22Rv1 (cell line): ENCODE measurements at regions not wholly inside any gene's neighbourhood (a gene's known extent, or its start where the extent isn't known, plus 50 kb on each side); places are given as distances from the start of the nearest gene placed in this dataset.

ENCODE experiments used
- H3K27ac ChIP-seq: fragments of 450-650 bp; 2 replicates; pipeline ENCODE4 v1.5.1; 2017
- ZFX ChIP-seq: fragments of 450-650 bp; IDR thresholded peaks from 2 replicates; pipeline ENCODE4 v1.6.1; 2017; ENCODE audit warnings: antibody characterized with exemption, borderline replicate concordance
- TF ChIP-seq, protein P1 (sequence below): fragments of 450-650 bp; IDR thresholded peaks from 2 replicates; pipeline ENCODE4 v1.5.1; 2017; ENCODE audit warnings: mild to moderate bottlenecking

DNA sequence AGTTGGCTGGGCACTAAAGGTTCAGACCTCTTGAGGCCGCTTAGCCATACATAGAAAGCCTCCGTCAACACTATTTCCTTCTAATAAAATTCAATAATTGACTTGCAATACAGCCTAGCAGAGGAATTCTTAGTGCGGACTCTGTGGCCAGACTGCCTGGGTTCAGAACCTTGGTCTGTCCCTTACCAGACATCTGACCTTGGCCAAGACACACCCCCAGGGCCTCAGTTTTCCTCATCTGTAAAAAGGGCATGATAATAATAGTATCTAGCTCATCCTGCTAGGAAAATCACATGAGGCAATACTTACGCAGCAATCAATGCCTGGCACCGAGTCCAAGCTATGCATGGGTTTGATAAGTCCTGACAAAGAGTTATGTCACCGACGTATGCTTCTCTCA is 148.2 kb upstream of the SOD1 start:
- TF ChIP-seq, protein P1, sequence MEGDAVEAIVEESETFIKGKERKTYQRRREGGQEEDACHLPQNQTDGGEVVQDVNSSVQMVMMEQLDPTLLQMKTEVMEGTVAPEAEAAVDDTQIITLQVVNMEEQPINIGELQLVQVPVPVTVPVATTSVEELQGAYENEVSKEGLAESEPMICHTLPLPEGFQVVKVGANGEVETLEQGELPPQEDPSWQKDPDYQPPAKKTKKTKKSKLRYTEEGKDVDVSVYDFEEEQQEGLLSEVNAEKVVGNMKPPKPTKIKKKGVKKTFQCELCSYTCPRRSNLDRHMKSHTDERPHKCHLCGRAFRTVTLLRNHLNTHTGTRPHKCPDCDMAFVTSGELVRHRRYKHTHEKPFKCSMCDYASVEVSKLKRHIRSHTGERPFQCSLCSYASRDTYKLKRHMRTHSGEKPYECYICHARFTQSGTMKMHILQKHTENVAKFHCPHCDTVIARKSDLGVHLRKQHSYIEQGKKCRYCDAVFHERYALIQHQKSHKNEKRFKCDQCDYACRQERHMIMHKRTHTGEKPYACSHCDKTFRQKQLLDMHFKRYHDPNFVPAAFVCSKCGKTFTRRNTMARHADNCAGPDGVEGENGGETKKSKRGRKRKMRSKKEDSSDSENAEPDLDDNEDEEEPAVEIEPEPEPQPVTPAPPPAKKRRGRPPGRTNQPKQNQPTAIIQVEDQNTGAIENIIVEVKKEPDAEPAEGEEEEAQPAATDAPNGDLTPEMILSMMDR, result no peak
- no peak for TF ChIP-seq ZFX
- H3K27ac ChIP-seq, result no peak overlapping the region

DNA sequence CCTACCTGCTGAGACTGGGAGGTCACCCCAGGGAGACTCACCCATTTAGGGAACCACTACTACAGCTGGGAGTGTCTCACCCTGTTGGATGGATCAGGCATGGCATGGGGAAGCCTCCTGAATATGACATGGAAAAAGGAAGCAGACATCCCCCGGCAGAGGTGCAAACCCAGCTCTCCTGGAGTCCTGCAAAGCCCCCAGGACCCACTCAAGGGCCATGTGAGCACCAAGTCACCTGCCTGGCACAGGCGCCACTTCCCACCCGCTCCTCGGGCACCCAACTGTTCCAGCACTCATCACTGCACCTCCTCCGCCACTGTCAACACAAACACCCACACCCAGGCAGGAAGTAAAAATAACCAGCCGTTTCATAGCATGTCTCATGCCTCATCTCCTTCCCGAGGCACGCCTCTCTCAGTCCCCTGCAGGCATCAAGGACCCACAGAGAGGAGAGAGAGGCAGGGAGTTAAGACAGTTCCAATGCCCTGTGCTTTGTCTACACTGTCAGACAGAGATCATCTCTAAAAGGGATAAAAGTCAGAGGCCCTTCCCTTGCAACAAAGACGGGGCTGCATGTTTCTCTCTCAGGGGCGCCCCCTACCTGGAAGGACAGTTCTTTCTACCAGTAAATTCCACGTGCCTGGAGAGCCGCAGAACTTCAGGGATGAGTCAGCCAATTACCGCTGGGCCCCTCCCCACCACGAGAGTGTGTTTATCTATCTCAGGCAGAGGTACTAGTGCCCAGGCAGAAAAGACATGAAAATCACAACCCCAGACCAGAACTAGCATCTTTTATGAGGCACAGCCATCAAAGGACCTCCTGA is 150.1 kb upstream of the SOD1 start:
- no peak overlapping the region for H3K27ac ChIP-seq
- TF ChIP-seq ZFX, result no peak
- TF ChIP-seq, protein P1, result peak; percentile 38; the same call in 1 of the 2 replicates

DNA sequence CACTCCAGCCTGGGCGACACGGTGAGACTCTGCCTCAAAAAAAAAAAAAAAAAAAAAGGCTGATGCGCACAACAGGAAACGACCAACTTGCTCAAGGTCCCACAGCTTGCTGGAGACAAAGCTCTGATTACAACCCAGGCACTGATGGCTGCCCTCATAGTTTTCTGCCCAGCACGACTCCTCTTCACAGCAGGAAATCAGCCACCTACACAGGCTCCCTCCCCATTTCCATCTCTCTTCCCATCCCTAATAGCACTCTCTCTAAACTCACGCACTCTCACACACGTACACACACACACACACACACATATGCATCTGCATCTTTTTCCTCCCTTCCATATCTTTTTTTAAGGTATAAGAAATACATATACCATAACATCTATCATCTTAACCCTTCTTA is 153.5 kb upstream of the SOD1 start:
- TF ChIP-seq, protein P1, result no peak
- TF ChIP-seq ZFX, result no peak
- H3K27ac ChIP-seq, result no peak overlapping the region

DNA sequence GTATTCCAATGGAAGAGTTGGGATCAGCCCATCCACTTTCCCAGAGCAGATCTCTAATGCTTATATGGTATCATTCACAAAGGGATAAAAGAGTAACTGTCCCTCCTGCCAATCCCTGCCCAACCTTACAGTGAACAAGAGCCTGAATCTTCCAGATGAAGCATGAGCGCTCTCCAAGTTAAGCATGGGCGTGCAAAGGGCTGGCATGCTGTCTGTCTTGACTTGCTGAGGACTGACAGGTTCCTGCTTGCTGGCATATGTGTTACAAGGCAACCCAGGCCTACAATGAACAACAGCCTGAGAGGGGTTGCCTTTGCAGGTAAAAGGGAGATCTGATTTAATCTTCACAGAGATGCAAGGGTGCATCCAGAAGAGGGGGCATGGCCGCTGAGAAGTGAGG is 155.6 kb upstream of the SOD1 start:
- H3K27ac ChIP-seq, result no peak overlapping the region
- no peak for TF ChIP-seq ZFX
- TF ChIP-seq, protein P1, result no peak

DNA sequence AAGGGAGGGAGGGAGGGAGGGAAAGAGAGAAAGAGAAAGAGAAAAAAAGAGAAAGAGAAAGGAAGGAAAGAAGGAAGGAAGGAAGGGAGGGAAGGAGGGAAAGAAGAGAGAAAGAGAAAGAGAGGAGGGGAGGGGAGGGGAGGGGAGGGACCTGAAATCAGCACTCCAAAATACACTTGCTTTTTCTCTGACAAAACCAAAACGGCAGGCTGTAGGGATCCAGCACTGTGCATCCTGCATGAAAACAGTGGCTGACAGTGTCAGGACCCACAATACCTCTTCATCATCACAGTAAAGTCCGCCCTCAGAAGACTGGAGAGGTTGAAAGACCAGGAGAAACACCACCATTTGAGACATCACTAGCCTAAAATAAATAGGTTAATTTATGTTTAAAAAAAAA is 156.0 kb upstream of the SOD1 start:
- TF ChIP-seq ZFX, result no peak
- TF ChIP-seq, protein P1, result no peak
- H3K27ac ChIP-seq, result no peak overlapping the region

DNA sequence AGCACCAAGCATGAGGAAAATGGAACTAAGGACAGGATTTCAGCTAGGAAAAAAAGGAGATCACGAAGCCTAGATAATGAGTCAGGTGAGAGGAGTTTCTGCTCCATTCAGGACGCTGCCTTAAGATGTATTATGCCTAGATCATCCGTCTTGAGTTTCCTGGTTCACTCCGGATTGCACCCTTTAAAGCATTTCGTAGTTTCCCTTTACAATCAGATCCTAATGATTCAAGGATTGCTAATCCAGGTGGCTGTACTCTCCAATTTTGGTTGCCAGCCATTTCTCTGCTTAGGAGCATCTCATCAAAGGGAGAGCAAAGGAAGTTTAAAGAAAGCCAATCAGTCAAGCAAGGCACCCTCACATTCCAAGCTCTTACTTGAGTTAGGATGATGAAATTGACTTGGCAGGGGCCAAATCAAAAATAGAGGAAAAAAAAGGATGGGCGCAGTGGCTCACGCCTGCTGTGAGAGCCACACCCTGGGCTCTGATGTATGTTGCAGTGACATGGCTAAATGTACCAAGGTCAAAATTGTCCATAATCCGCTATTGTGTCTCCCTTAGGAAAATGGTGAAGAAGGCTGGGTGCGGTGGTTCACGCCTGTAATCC is 156.9 kb upstream of the SOD1 start:
- H3K27ac ChIP-seq, result no peak overlapping the region
- TF ChIP-seq ZFX, result no peak
- TF ChIP-seq, protein P1, result no peak

DNA sequence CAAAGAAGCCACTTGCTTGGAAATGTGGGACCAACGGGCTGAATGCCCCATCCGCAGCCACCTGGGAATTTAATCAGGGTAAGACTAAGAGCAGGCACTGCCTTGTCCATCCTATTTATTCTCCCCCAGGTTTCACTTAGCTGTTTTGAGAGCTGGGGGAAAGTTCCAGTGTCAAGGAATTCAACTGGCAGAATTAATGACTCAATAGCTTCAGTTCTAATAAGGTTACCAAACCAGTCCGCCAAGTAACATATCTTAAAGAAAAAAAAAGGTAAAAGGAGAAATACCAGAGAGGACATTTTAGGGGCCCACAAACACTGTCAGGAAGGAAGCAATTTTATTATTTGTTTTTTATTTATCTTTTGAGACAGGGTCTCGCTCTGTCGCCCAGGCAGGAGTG is 157.6 kb upstream of the SOD1 start:
- no peak overlapping the region for H3K27ac ChIP-seq
- no peak for TF ChIP-seq ZFX
- TF ChIP-seq, protein P1, result no peak
